Loucy (cell line): ENCODE measurements at regions not wholly inside any gene's neighbourhood (a gene's known extent, or its start where the extent isn't known, plus 50 kb on each side); places are given as distances from the start of the nearest gene placed in this dataset.

Experiments used
- EZH2phosphoT487 ChIP-seq: fragments of 200-600 bp; IDR thresholded peaks from 2 replicates; pipeline ENCODE4 v1.6.1; 2018; ENCODE audit warnings: antibody characterized with exemption, mild to moderate bottlenecking, moderate library complexity, borderline replicate concordance
- TF ChIP-seq, protein P1 (sequence below): fragments of 200-600 bp; sonication (generic); conservative IDR thresholded peaks from 2 replicates; pipeline ENCODE4 v1.5.1; 2014; ENCODE audit warnings: mild to moderate bottlenecking, antibody characterized with exemption, low read length

DNA sequence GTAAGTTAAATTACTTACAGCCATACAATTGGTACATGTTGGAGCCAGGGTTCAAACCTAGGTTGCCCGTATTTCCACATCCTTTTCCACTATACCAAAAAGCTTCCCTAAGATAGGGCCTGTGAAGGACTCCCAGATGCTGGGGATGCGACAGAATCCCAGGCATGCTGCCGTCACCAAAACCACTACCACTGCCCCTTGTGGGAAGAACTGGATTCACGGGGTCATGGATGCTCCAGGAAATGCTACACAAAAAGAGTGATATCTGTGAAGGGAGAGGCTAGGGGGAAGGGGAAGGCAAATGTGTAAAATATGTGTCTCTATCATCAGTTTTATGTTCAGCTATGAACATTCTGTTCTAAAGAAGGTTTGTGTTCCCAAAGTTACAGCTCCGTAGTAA is 133.9 kb upstream of the IVNS1ABP start:
- TF ChIP-seq, protein P1, sequence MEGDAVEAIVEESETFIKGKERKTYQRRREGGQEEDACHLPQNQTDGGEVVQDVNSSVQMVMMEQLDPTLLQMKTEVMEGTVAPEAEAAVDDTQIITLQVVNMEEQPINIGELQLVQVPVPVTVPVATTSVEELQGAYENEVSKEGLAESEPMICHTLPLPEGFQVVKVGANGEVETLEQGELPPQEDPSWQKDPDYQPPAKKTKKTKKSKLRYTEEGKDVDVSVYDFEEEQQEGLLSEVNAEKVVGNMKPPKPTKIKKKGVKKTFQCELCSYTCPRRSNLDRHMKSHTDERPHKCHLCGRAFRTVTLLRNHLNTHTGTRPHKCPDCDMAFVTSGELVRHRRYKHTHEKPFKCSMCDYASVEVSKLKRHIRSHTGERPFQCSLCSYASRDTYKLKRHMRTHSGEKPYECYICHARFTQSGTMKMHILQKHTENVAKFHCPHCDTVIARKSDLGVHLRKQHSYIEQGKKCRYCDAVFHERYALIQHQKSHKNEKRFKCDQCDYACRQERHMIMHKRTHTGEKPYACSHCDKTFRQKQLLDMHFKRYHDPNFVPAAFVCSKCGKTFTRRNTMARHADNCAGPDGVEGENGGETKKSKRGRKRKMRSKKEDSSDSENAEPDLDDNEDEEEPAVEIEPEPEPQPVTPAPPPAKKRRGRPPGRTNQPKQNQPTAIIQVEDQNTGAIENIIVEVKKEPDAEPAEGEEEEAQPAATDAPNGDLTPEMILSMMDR, result no peak
- TF ChIP-seq EZH2phosphoT487, result no peak
